ENCODE measurements at regions not wholly inside any gene's neighbourhood (a gene's known extent, or its start where the extent isn't known, plus 50 kb on each side); places are given as distances from the start of the nearest gene placed in this dataset.

- Histone ChIP-seq H3K4me3 (no peak overlapping the region), H3K79me2 (replicated peaks; ENCODE audit: insufficient read depth) (peaks cover 44% of the 10 kb centered on the region), H3K9me2 (ENCODE audit: insufficient read depth) (peaks cover 3% of the 10 kb centered on the region; the same call in 1 of the 2 replicates), H3K4me1 (ENCODE audit: insufficient read depth) (peaks cover 30% of the 10 kb centered on the region), H2AFZ (no peak overlapping the region), H3K27ac (ENCODE audit: low read depth) (no peak overlapping the region), H3K4me2 (no peak overlapping the region), H4K20me1 (replicated peaks; ENCODE audit: insufficient read depth) (peaks cover 2% of the 10 kb centered on the region; the same call in 1 of the 2 replicates), H3K36me3 (ENCODE audit: insufficient read depth) (no peaks in the 10 kb centered on the region), H3F3A (replicated peaks; ENCODE audit: low read depth) (no peaks in the 10 kb centered on the region), H3K27me3 (ENCODE audit: insufficient read depth) (no peaks in the 10 kb centered on the region)
- H3K36me3 Mint-ChIP-seq (ENCODE audit: low read depth): no peaks in the 10 kb centered on the region
- H3K4me1 Mint-ChIP-seq: peaks cover 49% of the 10 kb centered on the region
- H3K27ac Mint-ChIP-seq: no peak overlapping the region
- H3K27me3 Mint-ChIP-seq (ENCODE audit: insufficient read depth, low read depth, poor library complexity): peaks cover 8% of the 10 kb centered on the region
- no peak for TF ChIP-seq NANOG (IDR thresholded peaks at IDR 0.05; ENCODE audit: borderline replicate concordance)
- TF ChIP-seq ZNF331 (CRISPR knock-in tag; IDR thresholded peaks at IDR 0.05; ENCODE audit: low read depth): no peak
- TF ChIP-seq ZNF114 (CRISPR knock-in tag; IDR thresholded peaks at IDR 0.05): no peak
- TF ChIP-seq REST (IDR thresholded peaks at IDR 0.05; ENCODE audit: unreplicated experiment): no peak
- no peak for TF ChIP-seq CTCF (conservative IDR thresholded peaks at IDR 0.05; ENCODE audit: low read depth in 2 of 2)
- TF ChIP-seq EZH2phosphoT487 (IDR thresholded peaks at IDR 0.05; ENCODE audit: unreplicated experiment): no peak
- TF ChIP-seq STAT1 (IDR thresholded peaks at IDR 0.05; ENCODE audit: unreplicated experiment): no peak
- ATAC-seq (0 out of 3 replicates have a peak, but pooled peaks have one; percentile 31), DNase-seq (ENCODE audit: low spot score) (no peak)
- no peak overlapping the region for H3K4me3 Mint-ChIP-seq
- H3K9me3 Mint-ChIP-seq: no peaks in the 10 kb centered on the region
Measured at GRCh38 chr9:655875-656274, 185.6 kb upstream of the DMRT1 start.

GRCh38 chr9:656926-657568 is 184.4 kb upstream of the DMRT1 start:
- Histone ChIP-seq H2AFZ (no peak overlapping the region), H3K36me3 (ENCODE audit: insufficient read depth) (no peaks in the 10 kb centered on the region), H3K4me1 (ENCODE audit: insufficient read depth) (peaks cover 22% of the 10 kb centered on the region), H3K4me3 (no peak overlapping the region), H3K4me2 (no peak overlapping the region), H3F3A (replicated peaks; ENCODE audit: low read depth) (no peaks in the 10 kb centered on the region), H4K20me1 (replicated peaks; ENCODE audit: insufficient read depth) (peaks cover 2% of the 10 kb centered on the region; the same call in 1 of the 2 replicates), H3K27ac (ENCODE audit: low read depth) (no peak overlapping the region), H3K79me2 (replicated peaks; ENCODE audit: insufficient read depth) (peaks cover 33% of the 10 kb centered on the region), H3K27me3 (ENCODE audit: insufficient read depth) (no peaks in the 10 kb centered on the region), H3K9me2 (ENCODE audit: insufficient read depth) (peaks cover 3% of the 10 kb centered on the region; the same call in 1 of the 2 replicates)
- peaks cover 3% of the 10 kb centered on the region; the same call in 2 of the 3 replicates for H3K36me3 Mint-ChIP-seq (ENCODE audit: low read depth)
- no peaks in the 10 kb centered on the region for H3K9me3 Mint-ChIP-seq
- ATAC-seq: no peak
- H3K27ac Mint-ChIP-seq: no peak overlapping the region
- H3K27me3 Mint-ChIP-seq (ENCODE audit: insufficient read depth, low read depth, poor library complexity): peaks cover 8% of the 10 kb centered on the region
- H3K4me1 Mint-ChIP-seq: peaks cover 43% of the 10 kb centered on the region
- DNase-seq (ENCODE audit: low spot score): no peak
- no peak overlapping the region for H3K4me3 Mint-ChIP-seq
- no peak for TF ChIP-seq REST (IDR thresholded peaks at IDR 0.05; ENCODE audit: unreplicated experiment)
- no peak for TF ChIP-seq JUNB (IDR thresholded peaks at IDR 0.05; ENCODE audit: unreplicated experiment)
- TF ChIP-seq CTCF (conservative IDR thresholded peaks at IDR 0.05; ENCODE audit: low read depth in 2 of 2): no peak
- no peak for TF ChIP-seq EZH2phosphoT487 (IDR thresholded peaks at IDR 0.05; ENCODE audit: unreplicated experiment)
- TF ChIP-seq ZNF331 (CRISPR knock-in tag; IDR thresholded peaks at IDR 0.05; ENCODE audit: low read depth): no peak
- TF ChIP-seq CREB1 (CRISPR knock-in tag; IDR thresholded peaks at IDR 0.05; ENCODE audit: low read depth): no peak

Data from GM23338 (cell line).